T-cell (primary cell): ENCODE measurements at regions not wholly inside any gene's neighbourhood (a gene's known extent, or its start where the extent isn't known, plus 50 kb on each side); places are given as distances from the start of the nearest gene placed in this dataset.

Source experiments
- ATAC-seq, 4 experiments: fragments of 200-7000 bp in 3 of 4; fragments of 150-1000 bp in 1 of 4; cut with Tn5 transposase; replicated peaks in 1 of 4; 1 replicate in 3 of 4; 2 replicates in 1 of 4; pipeline ENCODE4 v1.10.0; 2021; ENCODE audit warnings: moderate library complexity in 3 of 4, mild to moderate bottlenecking in 2 of 4, moderate number of reproducible peaks in 1 of 4
- CTCF ChIA-PET, 2 donors: fragments of 300-600 bp; sonication (Branson Sonifier 250); formaldehyde crosslinking; loops; one replicate each; lab custom pipeline; 2022; ENCODE audit warnings: antibody characterized with exemption in 2 of 2; lab: Charles Lee
- POLR2A ChIA-PET, 2 donors: fragments of 300-600 bp; sonication (Branson Sonifier 250); formaldehyde crosslinking; loops; one replicate each; lab custom pipeline; 2022; ENCODE audit warnings: antibody characterized with exemption in 2 of 2; lab: Charles Lee
- DNase-seq, 35 experiments: peaks; one replicate each; pipeline versions ENCODE4 v3.0.0 to v3.0.0-alpha.2; 2013 to 2023
- H3K27ac ChIP-seq: one replicate; pipeline ENCODE4 v1.5.1; 2013; ENCODE audit warnings: low read length
- H3K27me3 ChIP-seq, 2 experiments: replicated peaks in 1 of 2; 1 replicate in 1 of 2; 2 replicates in 1 of 2; pipeline versions ENCODE4 v1.6.1 to v1.7.0; 2013; ENCODE audit warnings: low read length in 1 of 2, mixed read lengths in 1 of 2; ENCODE audit not compliant: control insufficient read depth in 2 of 2, insufficient read depth in 2 of 2; ENCODE audit errors: extremely low read depth in 1 of 2
- H3K36me3 ChIP-seq, 2 donors: 1 replicate in 1 of 2; 2 replicates in 1 of 2; pipeline versions ENCODE4 v1.6.1 to v1.7.0; 2013; ENCODE audit warnings: low read length in 1 of 2; ENCODE audit not compliant: control insufficient read depth in 2 of 2, insufficient read depth in 1 of 2; ENCODE audit errors: extremely low read depth in 1 of 2
- H3K4me1 ChIP-seq, 2 experiments: 1 replicate in 1 of 2; 2 replicates in 1 of 2; pipeline versions ENCODE4 v1.6.1 to v1.7.0; 2013; ENCODE audit warnings: low read length in 2 of 2, mixed read lengths in 1 of 2; ENCODE audit not compliant: insufficient read depth in 2 of 2, control insufficient read depth in 1 of 2; ENCODE audit errors: extremely low read depth in 1 of 2
- H3K4me3 ChIP-seq, 2 donors: 1 replicate in 1 of 2; 2 replicates in 1 of 2; pipeline versions ENCODE4 v1.5.1 to v1.7.0; 2013; ENCODE audit warnings: mild to moderate bottlenecking in 2 of 2, low read length in 1 of 2, moderate library complexity in 1 of 2; ENCODE audit not compliant: control insufficient read depth in 1 of 2; ENCODE audit errors: extremely low read depth in 1 of 2
- H3K9me3 ChIP-seq: 2 replicates; pipeline ENCODE4 v1.7.0; 2013
- H3K27ac Mint-ChIP-seq, 2 donors: one replicate each; pipeline ENCODE4 v1.8.0; 2020 to 2021; ENCODE audit warnings: mild to moderate bottlenecking in 2 of 2, mixed read lengths in 2 of 2
- H3K27me3 Mint-ChIP-seq, 2 donors: one replicate each; pipeline ENCODE4 v1.8.0; 2021 to 2022; ENCODE audit warnings: mixed read lengths in 2 of 2
- H3K36me3 Mint-ChIP-seq: one replicate; pipeline ENCODE4 v1.8.0; 2021; ENCODE audit warnings: mixed read lengths
- H3K4me1 Mint-ChIP-seq, 3 donors: one replicate each; pipeline ENCODE4 v1.8.0; 2020 to 2022; ENCODE audit warnings: mixed read lengths in 3 of 3, mild to moderate bottlenecking in 1 of 3
- H3K4me3 Mint-ChIP-seq, 3 donors: one replicate each; pipeline ENCODE4 v1.8.0; 2020 to 2022; ENCODE audit warnings: mild to moderate bottlenecking in 3 of 3, mixed read lengths in 3 of 3, moderate library complexity in 3 of 3
- H3K9me3 Mint-ChIP-seq, 3 donors: one replicate each; pipeline ENCODE4 v1.8.0; 2020 to 2022; ENCODE audit warnings: mixed read lengths in 3 of 3
- WGBS: methylation state at CpG from one replicate; pipeline ENCODE4 v1.1.5; 2013; ENCODE audit warnings: missing lambda C conversion rate; ENCODE audit not compliant: insufficient coverage; 5-methylcytosine and 5-hydroxymethylcytosine counted together

- Mint-ChIP-seq H3K9me3 (peaks cover 9 to 23% (median 10%) of the 10 kb centered on the region in 3 donors), H3K4me1 (no peaks in the 10 kb centered on the region), H3K27ac (no peak overlapping the region), H3K4me3 (no peak overlapping the region), H3K36me3 (no peaks in the 10 kb centered on the region), H3K27me3 (no peaks in the 10 kb centered on the region)
- no peak for DNase-seq
- ChIA-PET POLR2A (no interaction called here), CTCF (no interaction called here)
- no peak for ATAC-seq
- H3K27ac ChIP-seq: no peak overlapping the region
- H3K36me3 ChIP-seq: no peaks in the 10 kb centered on the region
- no peaks in the 10 kb centered on the region for H3K9me3 ChIP-seq
- no peaks in the 10 kb centered on the region for H3K27me3 ChIP-seq
- H3K4me3 ChIP-seq: no peak overlapping the region
- no CpG with 5 or more reads among the region's 3 CpGs for WGBS
- no peaks in the 10 kb centered on the region for H3K4me1 ChIP-seq
Observed at GRCh38 chr1:189678779-189679178, 798.9 kb downstream of the BRINP3 start.

- Mint-ChIP-seq H3K27ac (no peak overlapping the region), H3K4me3 (no peak overlapping the region), H3K27me3 (no peaks in the 10 kb centered on the region), H3K9me3 (peaks cover 9 to 23% (median 13%) of the 10 kb centered on the region in 3 donors), H3K4me1 (no peaks in the 10 kb centered on the region), H3K36me3 (no peaks in the 10 kb centered on the region)
- no CpG with 5 or more reads among the region's 3 CpGs for WGBS
- H3K27me3 ChIP-seq: no peaks in the 10 kb centered on the region
- ChIA-PET POLR2A (no interaction called here), CTCF (interaction anchor here (0.6 kb wide), 3 partner anchors 26 to 439 kb away, joined by 3 to 5 read pairs (median 3); no protein-coding TSS in a partner anchor)
- no peak for DNase-seq
- no peaks in the 10 kb centered on the region for H3K9me3 ChIP-seq
- no peak for ATAC-seq
- no peak overlapping the region for H3K4me3 ChIP-seq
- no peak overlapping the region for H3K27ac ChIP-seq
- H3K4me1 ChIP-seq: no peaks in the 10 kb centered on the region
- no peaks in the 10 kb centered on the region for H3K36me3 ChIP-seq
Observed at GRCh38 chr1:189681252-189681919, 796.3 kb downstream of the BRINP3 start.

GRCh38 chr1:189682591-189682990, 795.1 kb downstream of the BRINP3 start:
- CTCF ChIA-PET: no interaction called here
- Mint-ChIP-seq H3K4me3 (no peak overlapping the region), H3K4me1 (no peaks in the 10 kb centered on the region), H3K27me3 (no peaks in the 10 kb centered on the region), H3K27ac (no peak overlapping the region), H3K36me3 (no peaks in the 10 kb centered on the region), H3K9me3 (peaks cover 9 to 19% (median 16%) of the 10 kb centered on the region in 3 donors)
- H3K27ac ChIP-seq: no peak overlapping the region
- WGBS: no CpG with 5 or more reads among the region's 3 CpGs
- DNase-seq: no peak
- no peaks in the 10 kb centered on the region for H3K27me3 ChIP-seq
- POLR2A ChIA-PET: no interaction called here
- H3K4me1 ChIP-seq: no peaks in the 10 kb centered on the region
- H3K4me3 ChIP-seq: no peak overlapping the region
- no peak for ATAC-seq
- H3K36me3 ChIP-seq: no peaks in the 10 kb centered on the region
- no peaks in the 10 kb centered on the region for H3K9me3 ChIP-seq

GRCh38 chr1:189686288-189686687, 791.4 kb downstream of the BRINP3 start:
- POLR2A ChIA-PET: no interaction called here
- no peak overlapping the region for H3K27ac Mint-ChIP-seq
- no peaks in the 10 kb centered on the region for H3K4me1 ChIP-seq
- H3K27me3 ChIP-seq: no peaks in the 10 kb centered on the region
- no peak overlapping the region for H3K4me3 ChIP-seq
- CTCF ChIA-PET: no interaction called here
- H3K27me3 Mint-ChIP-seq: no peaks in the 10 kb centered on the region
- H3K9me3 ChIP-seq: no peaks in the 10 kb centered on the region
- DNase-seq: no peak
- H3K4me1 Mint-ChIP-seq: no peaks in the 10 kb centered on the region
- no CpG with 5 or more reads among the region's 1 CpG for WGBS
- no peak for ATAC-seq
- no peaks in the 10 kb centered on the region for H3K36me3 Mint-ChIP-seq
- H3K27ac ChIP-seq: no peak overlapping the region
- no peak overlapping the region for H3K4me3 Mint-ChIP-seq
- H3K9me3 Mint-ChIP-seq: peaks cover 5 to 16% (median 9%) of the 10 kb centered on the region in 3 donors
- H3K36me3 ChIP-seq: no peaks in the 10 kb centered on the region

GRCh38 chr1:189693140-189693539, 784.5 kb downstream of the BRINP3 start:
- Histone ChIP-seq H3K27ac (no peak overlapping the region), H3K4me1 (no peaks in the 10 kb centered on the region), H3K9me3 (no peaks in the 10 kb centered on the region), H3K27me3 (no peaks in the 10 kb centered on the region), H3K36me3 (no peaks in the 10 kb centered on the region), H3K4me3 (no peak overlapping the region)
- Mint-ChIP-seq H3K36me3 (no peaks in the 10 kb centered on the region), H3K4me1 (no peaks in the 10 kb centered on the region), H3K9me3 (peaks cover 13 to 22% (median 20%) of the 10 kb centered on the region in 3 donors), H3K27me3 (no peaks in the 10 kb centered on the region), H3K4me3 (no peak overlapping the region), H3K27ac (no peak overlapping the region)
- DNase-seq: no peak
- POLR2A ChIA-PET: no interaction called here
- CTCF ChIA-PET: no interaction called here
- WGBS: no CpG with 5 or more reads among the region's 2 CpGs
- no peak for ATAC-seq

- Histone ChIP-seq H3K27me3 (no peaks in the 10 kb centered on the region), H3K27ac (no peak overlapping the region), H3K36me3 (no peaks in the 10 kb centered on the region), H3K9me3 (no peaks in the 10 kb centered on the region), H3K4me3 (no peak overlapping the region), H3K4me1 (no peaks in the 10 kb centered on the region)
- no peaks in the 10 kb centered on the region for H3K36me3 Mint-ChIP-seq
- H3K9me3 Mint-ChIP-seq: peaks cover 17 to 26% (median 22%) of the 10 kb centered on the region in 3 donors
- ATAC-seq (no peak), DNase-seq (no peak)
- WGBS: 93% methylated on average over 17 of the region's 19 CpGs
- H3K27ac Mint-ChIP-seq: no peak overlapping the region
- no peaks in the 10 kb centered on the region for H3K4me1 Mint-ChIP-seq
- H3K27me3 Mint-ChIP-seq: no peaks in the 10 kb centered on the region
- no peak overlapping the region for H3K4me3 Mint-ChIP-seq
- POLR2A ChIA-PET: no interaction called here
- CTCF ChIA-PET: no interaction called here
Observed at GRCh38 chr1:189696297-189696696, 781.4 kb downstream of the BRINP3 start.
